ENCODE measurements at regions not wholly inside any gene's neighbourhood (a gene's known extent, or its start where the extent isn't known, plus 50 kb on each side); places are given as distances from the start of the nearest gene placed in this dataset.

DNA sequence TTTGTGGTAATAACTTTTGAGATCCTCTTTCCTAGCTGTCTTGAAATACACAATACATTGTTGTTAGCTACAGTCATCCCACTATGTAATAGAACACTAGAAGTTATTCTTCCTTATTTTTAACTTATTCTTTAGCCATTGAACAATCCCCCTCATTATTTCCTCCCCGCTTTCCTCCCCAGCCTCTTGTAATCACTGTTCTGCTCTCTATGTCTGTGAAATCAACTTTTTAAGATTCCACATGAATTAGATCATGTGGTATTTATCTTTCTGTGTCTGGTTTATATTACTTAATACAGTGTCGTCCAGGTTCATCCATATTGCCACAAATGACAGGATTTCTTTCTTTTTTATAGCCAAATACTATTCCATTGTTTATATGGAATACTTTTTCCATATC, 72.9 kb downstream of the SLC10A2 start:
- Histone ChIP-seq H3K4me2 (ENCODE audit: low read length) (no peak overlapping the region), H3K79me2 (replicated peaks; ENCODE audit: insufficient read depth, low read length) (no peaks in the 10 kb centered on the region), H3K36me3 (ENCODE audit: insufficient read depth, low read length) (no peaks in the 10 kb centered on the region), H3K9me2 (ENCODE audit: insufficient read depth, low read length) (no peaks in the 10 kb centered on the region), H3K9me3 (ENCODE audit: low read length) (no peaks in the 10 kb centered on the region), H3K27me3 (ENCODE audit: insufficient read depth, low read depth, low read length) (no peaks in the 10 kb centered on the region), H3K4me3 (ENCODE audit: low read length) (no peak overlapping the region), H3F3A (ENCODE audit: insufficient read depth, low read length, poor library complexity, severe bottlenecking) (no peaks in the 10 kb centered on the region), H3K27ac (ENCODE audit: low read length) (no peak overlapping the region), H3K9ac (ENCODE audit: low read length) (no peak overlapping the region), H2AFZ (ENCODE audit: low read depth, low read length) (no peak overlapping the region), H4K20me1 (ENCODE audit: insufficient read depth) (no peaks in the 10 kb centered on the region)
- no peak for TF ChIP-seq SMC3 (conservative IDR thresholded peaks at IDR 0.05; ENCODE audit: poor library complexity)
- TF ChIP-seq RAD21 (conservative IDR thresholded peaks at IDR 0.05), result no peak
- TF ChIP-seq POLR2AphosphoS5 (IDR thresholded peaks at IDR 0.05), result no peak
- TF ChIP-seq REST (IDR thresholded peaks at IDR 0.05; ENCODE audit: borderline replicate concordance), result no peak
- TF ChIP-seq EP300 (conservative IDR thresholded peaks at IDR 0.05; ENCODE audit: poor library complexity, severe bottlenecking), result no peak
- no peak for TF ChIP-seq TAF1 (IDR thresholded peaks at IDR 0.05; ENCODE audit: low read depth)
- no peak for TF ChIP-seq EZH2 (IDR thresholded peaks at IDR 0.05; ENCODE audit: borderline replicate concordance, insufficient read depth, low read length, poor library complexity, severe bottlenecking)
- no peak for TF ChIP-seq CTCF (IDR thresholded peaks at IDR 0.05; ENCODE audit: poor library complexity, severe bottlenecking)

DNA sequence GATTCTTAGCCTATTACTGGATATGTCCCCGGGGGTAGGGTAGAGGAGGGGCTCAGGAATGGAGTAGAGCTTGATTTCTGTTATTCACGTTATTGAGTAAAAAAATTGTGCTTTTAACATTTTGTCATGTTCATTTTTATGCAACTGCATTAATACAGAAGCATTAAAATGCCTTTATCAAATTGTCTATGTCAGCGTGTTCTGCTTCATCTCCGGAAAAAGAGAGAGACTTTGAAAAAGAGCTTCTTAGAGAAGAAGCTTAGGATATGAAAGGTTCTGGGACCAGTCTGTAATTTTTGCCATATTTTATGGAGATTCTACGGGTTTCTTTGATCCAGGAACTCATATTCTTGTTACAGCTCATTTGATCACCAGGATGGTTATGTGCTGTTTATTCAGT, 82.0 kb downstream of the SLC10A2 start:
- H4K20me1 ChIP-seq (ENCODE audit: insufficient read depth), result no peaks in the 10 kb centered on the region

More for the DNA sequence above, 82.0 kb downstream of the SLC10A2 start:
- Histone ChIP-seq H3K36me3 (ENCODE audit: insufficient read depth, low read length) (no peaks in the 10 kb centered on the region), H3K79me2 (replicated peaks; ENCODE audit: insufficient read depth, low read length) (no peaks in the 10 kb centered on the region), H3K9ac (ENCODE audit: low read length) (no peak overlapping the region), H3K9me3 (ENCODE audit: low read length) (peaks cover 7% of the 10 kb centered on the region), H3K4me3 (ENCODE audit: low read length) (no peak overlapping the region), H3K27me3 (ENCODE audit: insufficient read depth, low read depth, low read length) (no peaks in the 10 kb centered on the region), H2AFZ (ENCODE audit: low read depth, low read length) (no peak overlapping the region), H3K27ac (ENCODE audit: low read length) (no peak overlapping the region), H3K9me2 (ENCODE audit: insufficient read depth, low read length) (no peaks in the 10 kb centered on the region), H3K4me2 (ENCODE audit: low read length) (no peak overlapping the region), H3F3A (ENCODE audit: insufficient read depth, low read length, poor library complexity, severe bottlenecking) (no peaks in the 10 kb centered on the region)
- TF ChIP-seq CTCF (IDR thresholded peaks at IDR 0.05; ENCODE audit: poor library complexity, severe bottlenecking) (no peak), SMC3 (conservative IDR thresholded peaks at IDR 0.05; ENCODE audit: poor library complexity) (no peak), TAF1 (IDR thresholded peaks at IDR 0.05; ENCODE audit: low read depth) (no peak), REST (IDR thresholded peaks at IDR 0.05; ENCODE audit: borderline replicate concordance) (no peak), POLR2AphosphoS5 (IDR thresholded peaks at IDR 0.05) (no peak), EZH2 (IDR thresholded peaks at IDR 0.05; ENCODE audit: borderline replicate concordance, insufficient read depth, low read length, poor library complexity, severe bottlenecking) (no peak), MXI1 (conservative IDR thresholded peaks at IDR 0.05; ENCODE audit: poor library complexity, severe bottlenecking) (no peak), EP300 (conservative IDR thresholded peaks at IDR 0.05; ENCODE audit: poor library complexity, severe bottlenecking) (no peak)
